ENCODE measurements at regions not wholly inside any gene's neighbourhood (a gene's known extent, or its start where the extent isn't known, plus 50 kb on each side); places are given as distances from the start of the nearest gene placed in this dataset.

- TF ChIP-seq CTCF (optimal IDR thresholded peaks at IDR 0.05 in 1 of 3, IDR thresholded peaks at IDR 0.05 in 1 of 3, conservative IDR thresholded peaks at IDR 0.05 in 1 of 3; ENCODE audit: extremely low read depth in 1 of 3, insufficient read depth in 2 of 3, low read length in 3 of 3) (no peak), EZH2 (IDR thresholded peaks at IDR 0.05; ENCODE audit: low read length) (no peak)
Measured at GRCh38 chr4:129747756-129748155, 651.8 kb downstream of the C4orf33 start.
